ENCODE measurements at regions not wholly inside any gene's neighbourhood (a gene's known extent, or its start where the extent isn't known, plus 50 kb on each side); places are given as distances from the start of the nearest gene placed in this dataset.

DNA sequence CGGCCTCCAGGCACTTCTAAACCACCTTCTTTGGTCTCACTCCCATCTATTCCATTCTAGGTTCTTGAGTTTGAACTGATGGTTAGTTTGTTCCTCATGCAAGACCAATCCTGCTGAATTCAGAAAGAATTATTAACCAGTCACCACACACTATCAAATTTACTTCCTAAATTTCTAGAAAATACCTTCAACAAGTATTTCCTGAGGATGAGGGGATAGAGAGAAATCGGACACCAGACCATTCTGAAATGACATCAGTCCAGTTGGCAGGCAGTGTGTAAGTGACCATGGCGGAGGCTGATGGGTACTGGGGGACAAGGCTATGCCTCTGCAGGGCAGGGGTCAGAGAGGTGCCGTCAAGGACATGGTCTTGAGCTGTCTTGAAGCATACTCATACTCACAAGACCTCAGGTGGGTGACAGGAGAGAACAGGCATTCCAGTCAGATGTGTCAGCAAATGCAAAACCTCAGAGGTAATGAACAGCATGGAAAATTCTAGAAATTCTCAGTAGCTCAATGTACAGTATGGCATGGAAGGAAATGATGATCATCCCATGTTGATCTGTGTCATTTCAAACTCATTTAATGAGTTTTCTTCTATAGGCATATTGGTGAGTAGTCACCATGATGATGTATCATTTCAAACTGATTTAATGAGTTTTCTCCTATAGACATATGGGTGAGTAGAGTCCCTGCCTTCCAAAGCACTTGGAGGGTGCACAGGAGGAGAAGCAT is 119.6 kb downstream of the DDX1 start:
- Histone ChIP-seq H3K4me2 (ENCODE audit: insufficient read depth, low read length) (no peak overlapping the region), H3K4me3 (ENCODE audit: low read depth in 1 of 2, low read length in 2 of 2) (no peak overlapping the region), H3K27ac (ENCODE audit: low read length) (no peak overlapping the region), H4K20me1 (ENCODE audit: insufficient read depth, low read length) (no peaks in the 10 kb centered on the region), H3K9ac (ENCODE audit: low read depth, low read length) (no peak overlapping the region), H3K4me1 (ENCODE audit: insufficient read depth, low read length) (no peaks in the 10 kb centered on the region), H3K79me2 (ENCODE audit: insufficient read depth, low read length) (no peaks in the 10 kb centered on the region), H3K36me3 (ENCODE audit: insufficient read depth, low read length) (no peaks in the 10 kb centered on the region), H3K27me3 (ENCODE audit: insufficient read depth, low read length, poor library complexity) (no peaks in the 10 kb centered on the region), H2AFZ (ENCODE audit: low read depth, low read length) (no peak overlapping the region), H3K9me3 (ENCODE audit: insufficient read depth, low read length, severe bottlenecking) (no peaks in the 10 kb centered on the region)
- ATAC-seq (ENCODE audit: insufficient read depth, low read depth), result no peak
- DNase-seq, result no peak
- TF ChIP-seq CTCF (IDR thresholded peaks at IDR 0.05; ENCODE audit: borderline replicate concordance, extremely low read depth, low read length, poor library complexity, severe bottlenecking) (no peak), EZH2 (IDR thresholded peaks at IDR 0.05; ENCODE audit: borderline replicate concordance, low read depth, low read length, severe bottlenecking) (no peak)

GRCh38 chr2:15712551-15713342 is 121.1 kb downstream of the DDX1 start:
- H3K4me3 ChIP-seq (ENCODE audit: low read depth in 1 of 2, low read length in 2 of 2), result no peak overlapping the region
- H3K36me3 ChIP-seq (ENCODE audit: insufficient read depth, low read length), result no peaks in the 10 kb centered on the region
- no peaks in the 10 kb centered on the region for H3K4me1 ChIP-seq (ENCODE audit: insufficient read depth, low read length)
- ATAC-seq (ENCODE audit: insufficient read depth, low read depth) (no peak), DNase-seq (no peak)
- no peak for TF ChIP-seq EZH2 (IDR thresholded peaks at IDR 0.05; ENCODE audit: borderline replicate concordance, low read depth, low read length, severe bottlenecking)
- TF ChIP-seq CTCF (IDR thresholded peaks at IDR 0.05; ENCODE audit: borderline replicate concordance, extremely low read depth, low read length, poor library complexity, severe bottlenecking), result no peak
- no peak overlapping the region for H3K4me2 ChIP-seq (ENCODE audit: insufficient read depth, low read length)
- no peaks in the 10 kb centered on the region for H4K20me1 ChIP-seq (ENCODE audit: insufficient read depth, low read length)
- no peaks in the 10 kb centered on the region for H3K9me3 ChIP-seq (ENCODE audit: insufficient read depth, low read length, severe bottlenecking)
- H3K27me3 ChIP-seq (ENCODE audit: insufficient read depth, low read length, poor library complexity), result no peaks in the 10 kb centered on the region
- no peaks in the 10 kb centered on the region for H3K79me2 ChIP-seq (ENCODE audit: insufficient read depth, low read length)
- H3K27ac ChIP-seq (ENCODE audit: low read length), result no peak overlapping the region
- no peak overlapping the region for H2AFZ ChIP-seq (ENCODE audit: low read depth, low read length)
- no peak overlapping the region for H3K9ac ChIP-seq (ENCODE audit: low read depth, low read length)

- DNase-seq (no peak), ATAC-seq (ENCODE audit: insufficient read depth, low read depth) (no peak)
- no peaks in the 10 kb centered on the region for H3K27me3 ChIP-seq (ENCODE audit: insufficient read depth, low read length, poor library complexity)
- H3K27ac ChIP-seq (ENCODE audit: low read length), result no peak overlapping the region
- H3K9me3 ChIP-seq (ENCODE audit: insufficient read depth, low read length, severe bottlenecking), result no peaks in the 10 kb centered on the region
- no peak overlapping the region for H3K9ac ChIP-seq (ENCODE audit: low read depth, low read length)
- H3K4me3 ChIP-seq (ENCODE audit: low read depth in 1 of 2, low read length in 2 of 2), result no peak overlapping the region
- no peaks in the 10 kb centered on the region for H4K20me1 ChIP-seq (ENCODE audit: insufficient read depth, low read length)
- no peaks in the 10 kb centered on the region for H3K36me3 ChIP-seq (ENCODE audit: insufficient read depth, low read length)
- H3K79me2 ChIP-seq (ENCODE audit: insufficient read depth, low read length), result no peaks in the 10 kb centered on the region
- H2AFZ ChIP-seq (ENCODE audit: low read depth, low read length), result no peak overlapping the region
- TF ChIP-seq EZH2 (IDR thresholded peaks at IDR 0.05; ENCODE audit: borderline replicate concordance, low read depth, low read length, severe bottlenecking), result no peak
- no peak for TF ChIP-seq CTCF (IDR thresholded peaks at IDR 0.05; ENCODE audit: borderline replicate concordance, extremely low read depth, low read length, poor library complexity, severe bottlenecking)
- H3K4me2 ChIP-seq (ENCODE audit: insufficient read depth, low read length), result no peak overlapping the region
- no peaks in the 10 kb centered on the region for H3K4me1 ChIP-seq (ENCODE audit: insufficient read depth, low read length)
Measured at GRCh38 chr2:15713475-15713874, 121.8 kb downstream of the DDX1 start.

Data from DND-41 (cell line).